HepG2 (cell line): ENCODE measurements at regions not wholly inside any gene's neighbourhood (a gene's known extent, or its start where the extent isn't known, plus 50 kb on each side); places are given as distances from the start of the nearest gene placed in this dataset.

Experiments
- ATAC-seq: fragments of 200-7000 bp; cut with Tn5 transposase; 3 replicates; pipeline ENCODE4 v1.9.1; 2020; ENCODE audit warnings: mild to moderate bottlenecking, moderate library complexity
- BruUV-seq: library from RNA; stranded (reverse); fragments of 400-500 nt; replicated peaks from 2 replicates; lab custom pipeline; 2021; lab: Mats Ljungman, UMichigan
- CTCF ChIA-PET: fragments of 300-600 bp; formaldehyde crosslinking; extraction: SDS; loops from one replicate; lab custom pipeline; 2021; ENCODE audit warnings: low total read pairs, inconsistent platforms, low intra/inter-chr PET ratio; lab: Yijun Ruan, JAX
- POLR2A ChIA-PET: fragments of 350-600 bp; sonication (Branson Sonifier 250); formaldehyde crosslinking; loops from one replicate; lab custom pipeline; 2020; ENCODE audit warnings: antibody characterized with exemption, inconsistent platforms; lab: Yijun Ruan, JAX
- DNase-seq: peaks from one replicate; pipeline ENCODE4 v3.0.0-alpha.2; 2015; ENCODE audit warnings: low spot score
- FAIRE-seq: peaks from 3 replicates; lab custom pipeline; 2011; peaks lifted over from hg19 to GRCh38; lab: Jason Lieb, UNC
- H2AFZ ChIP-seq: one replicate; pipeline ENCODE4 v1.6.1; 2011; ENCODE audit warnings: low read length, inconsistent platforms
- H3K27ac ChIP-seq: fragments of 300-600 bp; 3 replicates; pipeline ENCODE4 v1.8.0; 2011; ENCODE audit warnings: mixed run types, mild to moderate bottlenecking, mixed read lengths, low read length, inconsistent platforms; ENCODE audit not compliant: insufficient read depth; ENCODE audit errors: extremely low read length
- H3K27me3 ChIP-seq, 2 experiments: fragments of 200-600 bp in 1 of 2; 2 replicates in 1 of 2; 3 replicates in 1 of 2; pipeline versions ENCODE4 v1.6.0 to v1.8.0; 2011; ENCODE audit warnings: low read length in 2 of 2, mild to moderate bottlenecking in 2 of 2, moderate library complexity in 2 of 2, inconsistent platforms in 1 of 2; ENCODE audit not compliant: insufficient read depth in 2 of 2, control insufficient read depth in 1 of 2
- H3K36me3 ChIP-seq, 2 experiments: fragments of 200-600 bp in 1 of 2; replicated peaks in 1 of 2; 2 replicates in 1 of 2; 3 replicates in 1 of 2; pipeline versions ENCODE4 v1.5.1 to v1.8.0; 2011; ENCODE audit warnings: low read length in 2 of 2, inconsistent platforms in 1 of 2; ENCODE audit not compliant: insufficient read depth in 2 of 2, control insufficient read depth in 1 of 2
- H3K4me1 ChIP-seq: 2 replicates; pipeline ENCODE4 v1.5.1; 2012; ENCODE audit warnings: low read length, inconsistent platforms; ENCODE audit not compliant: insufficient read depth
- H3K4me2 ChIP-seq: 2 replicates; pipeline ENCODE4 v1.6.0; 2011; ENCODE audit warnings: low read depth, low read length, inconsistent platforms
- H3K4me3 ChIP-seq, 3 experiments: fragments of 200-600 bp in 1 of 3; sonication (generic), shearing (Covaris generic) in 1 of 3; replicated peaks in 1 of 3; 2 replicates each; pipeline ENCODE4 v1.5.1; 2011 to 2016; ENCODE audit warnings: low read length in 3 of 3, inconsistent platforms in 2 of 3, low read depth in 2 of 3, mild to moderate bottlenecking in 2 of 3, control low read depth in 1 of 3, mixed read lengths in 1 of 3; ENCODE audit not compliant: insufficient read depth in 1 of 3
- H3K79me2 ChIP-seq: one replicate; pipeline ENCODE4 v1.6.1; 2011; ENCODE audit warnings: low read length, inconsistent platforms; ENCODE audit not compliant: insufficient read depth
- H3K9ac ChIP-seq: 2 replicates; pipeline ENCODE4 v1.6.0; 2011; ENCODE audit warnings: mild to moderate bottlenecking, low read depth, low read length, inconsistent platforms; ENCODE audit not compliant: insufficient read depth
- H3K9me3 ChIP-seq: 2 replicates; pipeline ENCODE4 v1.5.1; 2012; ENCODE audit warnings: mild to moderate bottlenecking, low read length
- H4K20me1 ChIP-seq: 2 replicates; pipeline ENCODE4 v1.6.0; 2011; ENCODE audit warnings: inconsistent platforms, mild to moderate bottlenecking, low read length, moderate library complexity; ENCODE audit not compliant: insufficient read depth
- CAMTA2 ChIP-seq: sonication (generic); formaldehyde crosslinking; IDR thresholded peaks from 2 replicates; pipeline ENCODE4 v1.4.0; 2020; ENCODE audit warnings: mild to moderate bottlenecking, missing genetic modification reagents, borderline replicate concordance
- CBX1 ChIP-seq: IDR thresholded peaks from one replicate; pipeline ENCODE4 v1.6.1; 2016; ENCODE audit warnings: antibody characterized with exemption, low read depth
- GTF2F1 ChIP-seq: fragments of 150-350 bp; IDR thresholded peaks from 2 replicates; pipeline ENCODE4 v1.6.1; 2014; ENCODE audit warnings: low read length
- HHEX ChIP-seq: IDR thresholded peaks from 2 replicates; pipeline ENCODE4 v1.6.1; 2016; ENCODE audit warnings: control low read depth
- HMG20B ChIP-seq: conservative IDR thresholded peaks from 2 replicates; pipeline ENCODE4 v1.6.1; 2016; ENCODE audit warnings: missing genetic modification reagents, missing compliant biosample characterization
- MEIS1 ChIP-seq: sonication (generic); formaldehyde crosslinking; IDR thresholded peaks from 2 replicates; pipeline ENCODE4 v1.9.0; 2021; ENCODE audit warnings: mild to moderate bottlenecking, missing genetic modification reagents, moderate library complexity, borderline replicate concordance
- SAP130 ChIP-seq: IDR thresholded peaks from 2 replicates; pipeline ENCODE4 v1.6.1; 2016; ENCODE audit warnings: low read depth
- SMARCC2 ChIP-seq: fragments of 450-650 bp; IDR thresholded peaks from 2 replicates; pipeline ENCODE4 v1.6.1; 2017; ENCODE audit warnings: antibody characterized with exemption, mild to moderate bottlenecking
- ZFP36 ChIP-seq: fragments of 150-350 bp; IDR thresholded peaks from 2 replicates; pipeline ENCODE4 v1.6.1; 2018; ENCODE audit warnings: borderline replicate concordance, low read length, low read depth; ENCODE audit not compliant: partially characterized antibody
- ZNF660 ChIP-seq: sonication (generic); formaldehyde crosslinking; IDR thresholded peaks from 2 replicates; pipeline ENCODE4 v1.5.1; 2020; ENCODE audit warnings: mild to moderate bottlenecking, low read depth, missing genetic modification reagents, borderline replicate concordance
- ZNF878 ChIP-seq: sonication (generic); formaldehyde crosslinking; IDR thresholded peaks from 2 replicates; pipeline ENCODE4 v1.8.1; 2023; ENCODE audit warnings: mild to moderate bottlenecking, missing genetic modification reagents, moderate library complexity
- WGBS: methylation state at CpG from one replicate; pipeline ENCODE4 v1.1.6; 2017; ENCODE audit warnings: low lambda C conversion rate; 5-methylcytosine and 5-hydroxymethylcytosine counted together
- in situ Hi-C: cut with HindIII; loops from 2 replicates; pipeline ENCODE4 v1.10.0; 2017; ENCODE audit warnings: low pct_unique_long_range_greater_than_20kb; ENCODE audit not compliant: extremely low pct_ligation_motif_present
- intact Hi-C: fragments of 100-400 bp; cut with micrococcal nuclease; formaldehyde crosslinking; loops from one replicate; pipeline ENCODE4 v1.10.0; 2022; ENCODE audit not compliant: unreplicated experiment
- TF ChIP-seq, protein P1 (sequence below): sonication (generic); formaldehyde crosslinking; IDR thresholded peaks from 2 replicates; pipeline ENCODE4 v1.4.0; 2020; ENCODE audit warnings: mild to moderate bottlenecking, missing genetic modification reagents
- TF ChIP-seq, protein P2 (sequence below): sonication (generic); formaldehyde crosslinking; IDR thresholded peaks from 2 replicates; pipeline ENCODE4 v1.5.1; 2020; ENCODE audit warnings: missing genetic modification reagents, mild to moderate bottlenecking, borderline replicate concordance

DNA sequence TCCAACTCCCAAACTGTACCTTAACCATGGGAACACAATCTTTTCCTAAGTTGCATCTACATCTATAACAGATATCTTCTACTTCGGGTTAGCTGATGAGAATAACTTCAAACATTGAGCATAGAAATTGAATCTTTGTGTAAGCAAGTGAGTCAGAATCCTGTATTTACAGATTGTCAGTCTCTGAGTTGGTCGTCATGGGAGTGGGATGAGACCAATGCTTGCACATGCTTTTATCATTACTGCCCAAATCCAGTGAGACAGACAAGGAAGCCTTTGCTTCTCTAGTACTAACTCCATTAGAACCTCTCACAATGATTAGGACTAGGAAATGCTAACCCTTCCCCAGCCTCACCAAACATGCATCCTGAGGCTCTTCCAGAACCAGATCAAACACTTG is 587.1 kb upstream of the ZNF717 start:
- TF ChIP-seq SMARCC2, result no peak
- no peak for TF ChIP-seq ZNF660 (CRISPR knock-in tag)
- no peak for TF ChIP-seq CBX1
- TF ChIP-seq MEIS1 (CRISPR knock-in tag), result no peak
- TF ChIP-seq ZFP36, result no peak
- TF ChIP-seq SAP130, result no peak
- TF ChIP-seq GTF2F1, result no peak
- no peak for TF ChIP-seq ZNF878
- no peak for TF ChIP-seq HMG20B (CRISPR knock-in tag)
- DNase-seq (no peak), ATAC-seq (no peak), FAIRE-seq (no peak)
- CTCF ChIA-PET, result no interaction called here
- Histone ChIP-seq H2AFZ (no peak overlapping the region), H3K36me3 (no peaks in the 10 kb centered on the region), H3K27me3 (no peaks in the 10 kb centered on the region), H3K9ac (no peak overlapping the region), H4K20me1 (no peaks in the 10 kb centered on the region), H3K9me3 (no peaks in the 10 kb centered on the region), H3K27ac (no peak overlapping the region), H3K4me1 (no peaks in the 10 kb centered on the region; the same call in 1 of the 2 replicates), H3K4me2 (no peak overlapping the region), H3K79me2 (no peaks in the 10 kb centered on the region), H3K4me3 (no peak overlapping the region)
- in situ Hi-C loops (no loop called here), intact Hi-C loops (no loop called here)
- WGBS, result 0% methylated on average over 2 of the region's 2 CpGs
- POLR2A ChIA-PET, result no interaction called here
- BruUV-seq, result no TSS peak

DNA sequence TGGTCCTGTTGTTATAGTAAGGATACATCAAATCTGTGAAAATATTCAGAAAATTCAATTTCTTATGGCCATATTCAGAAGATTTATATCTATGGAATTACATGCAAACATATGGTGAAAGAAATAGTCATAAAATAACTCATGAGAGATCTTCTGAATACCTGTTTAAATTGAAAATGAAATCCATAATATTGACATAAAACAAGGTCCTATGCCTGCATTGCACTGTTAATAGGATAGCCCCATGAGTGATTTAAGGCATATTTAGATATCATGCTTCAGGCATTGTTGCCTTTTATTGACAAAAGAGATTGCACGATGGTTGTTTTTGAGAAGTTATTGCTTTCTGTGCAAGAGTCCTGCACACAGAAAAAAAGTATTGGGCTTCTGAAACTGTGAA is 591.7 kb upstream of the ZNF717 start:
- H3K4me1 ChIP-seq, result no peaks in the 10 kb centered on the region; the same call in 1 of the 2 replicates
- ATAC-seq (no peak), FAIRE-seq (no peak), DNase-seq (no peak)
- no peak overlapping the region for H3K9ac ChIP-seq
- no peaks in the 10 kb centered on the region for H3K36me3 ChIP-seq
- no peak overlapping the region for H3K4me2 ChIP-seq
- 6% methylated on average over 1 of the region's 1 CpG for WGBS
- no peaks in the 10 kb centered on the region; the same call in 1 of the 2 replicates for H3K9me3 ChIP-seq
- no peaks in the 10 kb centered on the region for H3K79me2 ChIP-seq
- POLR2A ChIA-PET, result no interaction called here
- BruUV-seq, result no TSS peak
- intact Hi-C loops (no loop called here), in situ Hi-C loops (no loop called here)
- no peaks in the 10 kb centered on the region for H4K20me1 ChIP-seq
- CTCF ChIA-PET, result no interaction called here
- no peak overlapping the region for H3K4me3 ChIP-seq
- TF ChIP-seq, protein P1, sequence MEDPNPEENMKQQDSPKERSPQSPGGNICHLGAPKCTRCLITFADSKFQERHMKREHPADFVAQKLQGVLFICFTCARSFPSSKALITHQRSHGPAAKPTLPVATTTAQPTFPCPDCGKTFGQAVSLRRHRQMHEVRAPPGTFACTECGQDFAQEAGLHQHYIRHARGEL, result no peak
- TF ChIP-seq, protein P2, sequence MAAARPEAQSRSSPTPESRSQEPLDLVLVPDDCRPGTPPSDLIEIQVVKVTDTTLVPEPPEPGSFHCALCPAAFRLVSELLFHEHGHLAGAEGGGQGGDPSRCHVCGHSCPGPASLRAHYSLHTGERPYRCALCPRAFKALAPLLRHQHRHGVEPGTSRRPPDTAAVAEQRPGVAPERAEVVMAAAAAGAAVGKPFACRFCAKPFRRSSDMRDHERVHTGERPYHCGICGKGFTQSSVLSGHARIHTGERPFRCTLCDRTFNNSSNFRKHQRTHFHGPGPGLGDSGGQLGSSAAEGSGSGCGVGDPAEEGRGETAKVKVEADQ (CRISPR knock-in tag), result no peak
- TF ChIP-seq HHEX (CRISPR knock-in tag), result no peak
- no peak for TF ChIP-seq GTF2F1
- TF ChIP-seq CAMTA2 (CRISPR knock-in tag), result no peak
- H2AFZ ChIP-seq, result no peak overlapping the region
- H3K27ac ChIP-seq, result no peak overlapping the region
- H3K27me3 ChIP-seq, result no peaks in the 10 kb centered on the region
